Stimulated activated CD4-positive, alpha-beta T cell treated with anti-CD3 and anti-CD28 coated beads, Interleukin-1b, Interleukin-23, amount 100 ng/mL, for 48 hours (primary cell): ENCODE measurements at regions not wholly inside any gene's neighbourhood (a gene's known extent, or its start where the extent isn't known, plus 50 kb on each side); places are given as distances from the start of the nearest gene placed in this dataset.
"Not testable (repeated sequence)": the region's sequence is repeated elsewhere in the genome, so short reads cannot be mapped to it uniquely, and the experiment has no call there.

Experiments
- DNase-seq: peaks from one replicate; pipeline ENCODE4 v3.0.0-alpha.2; 2020

- DNase-seq, result no peak
These were observed 336.7 kb downstream of the GJA1 start for GRCh38 chr6:121771937-121772720.

GRCh38 chr6:121776054-121776453 lies 340.6 kb downstream of the GJA1 start:
- DNase-seq, result no peak

- DNase-seq, result no peak
These were observed 345.2 kb downstream of the GJA1 start for GRCh38 chr6:121780325-121781321.

GRCh38 chr6:121791396-121792315 lies 356.2 kb downstream of the GJA1 start:
- DNase-seq, result no peak

GRCh38 chr6:121794630-121795029 lies 359.2 kb downstream of the GJA1 start:
- DNase-seq, result peak; percentile 2

GRCh38 chr6:121797598-121797997 lies 362.2 kb downstream of the GJA1 start:
- DNase-seq, result not testable (repeated sequence)

GRCh38 chr6:121798126-121798525 lies 362.7 kb downstream of the GJA1 start:
- not testable (repeated sequence) for DNase-seq

- DNase-seq, result no peak
These were observed 364.1 kb downstream of the GJA1 start for GRCh38 chr6:121799574-121799973.

GRCh38 chr6:121800047-121800446 lies 364.6 kb downstream of the GJA1 start:
- DNase-seq, result no peak

- DNase-seq, result no peak
These were observed 370.7 kb downstream of the GJA1 start for GRCh38 chr6:121806116-121806515.

- no peak for DNase-seq
These were observed 373.8 kb downstream of the GJA1 start for GRCh38 chr6:121809211-121809610.

GRCh38 chr6:121810158-121811032 lies 374.9 kb downstream of the GJA1 start:
- DNase-seq, result no peak

- no peak for DNase-seq
These were observed 375.7 kb downstream of the GJA1 start for GRCh38 chr6:121811106-121811505.

- DNase-seq, result no peak
These were observed 380.9 kb downstream of the GJA1 start for GRCh38 chr6:121816361-121816760.

- DNase-seq, result no peak
These were observed 381.6 kb downstream of the GJA1 start for GRCh38 chr6:121816906-121817540.

GRCh38 chr6:121823437-121823851 lies 388.0 kb downstream of the GJA1 start:
- DNase-seq, result no peak

GRCh38 chr6:121826156-121826810 lies 390.8 kb downstream of the GJA1 start:
- DNase-seq, result no peak

- no peak for DNase-seq
These were observed 392.9 kb downstream of the GJA1 start for GRCh38 chr6:121828146-121828886.

- no peak for DNase-seq
These were observed 395.3 kb downstream of the GJA1 start for GRCh38 chr6:121830736-121831135.

- DNase-seq, result no peak
These were observed 400.2 kb downstream of the GJA1 start for GRCh38 chr6:121835662-121836061.
